GM10248 (cell line): ENCODE measurements at regions not wholly inside any gene's neighbourhood (a gene's known extent, or its start where the extent isn't known, plus 50 kb on each side); places are given as distances from the start of the nearest gene placed in this dataset.
"Not testable (repeated sequence)": the region's sequence is repeated elsewhere in the genome, so short reads cannot be mapped to it uniquely, and the experiment has no call there.

Experiments used
- CTCF ChIA-PET: fragments of 300-600 bp; sonication (Branson Sonifier 250); formaldehyde crosslinking; extraction: SDS; loops from one replicate; lab custom pipeline; 2021; ENCODE audit warnings: antibody characterized with exemption; lab: Yijun Ruan, JAX
- POLR2A ChIA-PET: fragments of 350-650 bp; sonication (Branson Sonifier 250); formaldehyde crosslinking; extraction: SDS; loops from one replicate; lab custom pipeline; 2020; ENCODE audit warnings: antibody characterized with exemption; lab: Yijun Ruan, JAX
- DNase-seq: peaks from one replicate; pipeline ENCODE4 v3.0.0; 2012; ENCODE audit errors: extremely low spot score
- CTCF ChIP-seq: IDR thresholded peaks from 2 replicates; pipeline ENCODE4 v1.5.1; 2012; ENCODE audit warnings: mild to moderate bottlenecking, low read depth; ENCODE audit errors: extremely low read depth, missing control alignments, control extremely low read depth

DNA sequence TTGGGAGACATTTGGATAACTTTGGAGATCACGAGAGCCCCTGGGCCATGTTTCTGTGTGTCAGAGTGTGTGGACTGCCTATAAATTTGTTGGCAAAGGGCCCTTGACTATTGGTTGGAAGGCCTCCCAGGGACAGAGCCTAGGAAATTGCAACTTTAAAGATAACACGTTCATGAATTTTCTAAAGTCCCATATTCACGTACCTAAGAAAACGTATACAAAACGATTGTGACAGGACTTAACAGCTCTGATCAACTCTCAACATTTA, 55.8 kb downstream of the DOP1B start:
- ChIA-PET CTCF (interaction anchor here (1.2 to 4.5 kb wide), 4 partner anchors 10 to 73 kb away, joined by 3 to 48 read pairs (median 6); no protein-coding TSS in a partner anchor), POLR2A (no interaction called here)

GRCh38 chr21:36214561-36214960, 57.9 kb downstream of the DOP1B start:
- ChIA-PET POLR2A (no interaction called here), CTCF (interaction anchor here (1.0 to 1.7 kb wide), 4 partner anchors 9 to 62 kb away, joined by 3 to 6 read pairs (median 3); no protein-coding TSS in a partner anchor)
- DNase-seq = no peak
- no peak for TF ChIP-seq CTCF

More for the DNA sequence above, 55.8 kb downstream of the DOP1B start:
- no peak for DNase-seq
- no peak for TF ChIP-seq CTCF

- ChIA-PET POLR2A (no interaction called here), CTCF (interaction anchor here (1.0 to 1.2 kb wide), 2 partner anchors 9 to 38 kb away, joined by 3 to 4 read pairs; no protein-coding TSS in a partner anchor)
- TF ChIP-seq CTCF = no peak
- DNase-seq = no peak
Observed at GRCh38 chr21:36217743-36218142, 61.1 kb downstream of the DOP1B start.

GRCh38 chr21:36218691-36219090, 62.1 kb downstream of the DOP1B start:
- DNase-seq = no peak
- CTCF ChIA-PET = interaction anchor here (1.0 kb wide), 1 partner anchor 8 kb away, joined by 4 read pairs; no protein-coding TSS in a partner anchor
- POLR2A ChIA-PET = no interaction called here
- TF ChIP-seq CTCF = no peak

DNA sequence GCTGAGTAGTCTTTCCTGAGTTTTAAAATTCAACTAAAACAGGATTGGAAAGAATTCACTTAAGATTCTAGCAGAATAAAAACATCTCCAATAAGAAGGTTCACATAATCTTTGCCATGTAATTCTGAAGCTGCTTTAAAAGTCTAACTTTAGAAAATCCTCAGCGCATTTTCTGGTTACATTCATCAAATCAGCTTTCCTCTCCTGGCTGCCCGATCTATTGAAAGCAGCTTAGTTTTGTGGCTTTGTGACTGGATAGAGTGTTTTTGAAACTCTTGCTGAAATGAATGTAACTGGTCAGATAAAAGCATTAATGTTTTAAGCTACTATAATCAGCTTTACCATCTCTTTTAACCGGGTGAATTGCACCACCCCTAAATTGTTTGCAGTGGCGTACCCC, 66.8 kb downstream of the DOP1B start:
- TF ChIP-seq CTCF = no peak
- CTCF ChIA-PET = interaction anchor here (0.8 to 3.1 kb wide), 7 partner anchors 9 to 83 kb away, joined by 3 to 13 read pairs (median 3); no protein-coding TSS in a partner anchor
- POLR2A ChIA-PET = no interaction called here
- DNase-seq = no peak

DNA sequence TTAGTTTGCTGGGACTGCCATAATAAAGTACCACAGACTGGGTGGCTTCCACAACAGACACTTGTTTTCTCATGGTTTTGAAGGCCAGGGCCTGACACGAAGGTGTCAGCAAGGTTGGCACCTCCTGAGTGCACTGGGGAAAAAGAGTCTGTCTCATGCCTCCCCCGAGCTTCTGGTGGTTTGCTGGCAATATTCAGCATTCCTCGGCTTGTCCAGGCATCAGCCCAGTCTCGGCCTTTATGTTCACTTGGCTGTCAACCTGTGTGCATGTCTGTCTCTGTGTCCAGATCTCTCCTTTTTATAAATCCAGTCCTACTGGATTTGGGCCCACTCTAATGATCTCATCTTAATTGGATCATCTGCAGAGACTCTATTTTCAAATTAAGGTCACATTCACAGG, 72.6 kb downstream of the DOP1B start:
- no peak for TF ChIP-seq CTCF
- DNase-seq = no peak
- ChIA-PET CTCF (no interaction called here), POLR2A (no interaction called here)

GRCh38 chr21:36231444-36231843, 74.8 kb downstream of the DOP1B start:
- DNase-seq, POLR2A ChIA-PET: not testable (repeated sequence)
- CTCF ChIA-PET = interaction anchor here (1.0 to 1.2 kb wide), 2 partner anchors 11 to 17 kb away, joined by 3 to 4 read pairs; no protein-coding TSS in a partner anchor
